HCT116 (cell line): ENCODE measurements at regions not wholly inside any gene's neighbourhood (a gene's known extent, or its start where the extent isn't known, plus 50 kb on each side); places are given as distances from the start of the nearest gene placed in this dataset.

Source experiments
- ATAC-seq: fragments of 200-7000 bp; cut with Tn5 transposase; 2 replicates; pipeline ENCODE4 v1.9.1; 2020; ENCODE audit warnings: mild to moderate bottlenecking, moderate library complexity
- BruUV-seq: library from RNA; stranded (reverse); fragments of 400-500 nt; replicated peaks from 2 replicates; lab custom pipeline; 2021; lab: Mats Ljungman, UMichigan
- CTCF ChIA-PET: fragments of 300-600 bp; sonication (Branson Sonifier 250); formaldehyde crosslinking; loops from one replicate; lab custom pipeline; 2021; ENCODE audit warnings: antibody characterized with exemption; lab: Charles Lee
- POLR2A ChIA-PET: fragments of 300-600, 350-600 bp; sonication (Branson Sonifier 250); formaldehyde crosslinking; loops from one replicate; lab custom pipeline; 2021; ENCODE audit warnings: antibody characterized with exemption; lab: Charles Lee
- RAD21 ChIA-PET, 2 experiments: fragments of 300-600 bp; sonication (Branson Sonifier 250); formaldehyde crosslinking; loops; one replicate each; lab custom pipeline; 2023; ENCODE audit warnings: low total read pairs in 2 of 2; ENCODE audit not compliant: uncharacterized antibody in 2 of 2, unreplicated experiment in 2 of 2, low non-redundant PET in 1 of 2; lab: Charles Lee
- DNase-seq: peaks from one replicate; pipeline ENCODE4 v3.0.0-alpha.2; 2010; ENCODE audit warnings: low read depth, low spot score
- H2AFZ ChIP-seq: fragments of 200-600 bp; shearing (Covaris generic), sonication (generic); 2 replicates; pipeline ENCODE4 v1.6.1; 2017; ENCODE audit warnings: low read depth, mixed run types, mixed read lengths, antibody characterized with exemption, low read length; ENCODE audit not compliant: poor library complexity, severe bottlenecking
- H3K27ac ChIP-seq: 2 replicates; pipeline ENCODE4 v1.5.1; 2012; ENCODE audit warnings: low read depth, low read length
- H3K27me3 ChIP-seq: fragments of 200-600 bp; sonication (generic); 2 replicates; pipeline ENCODE4 v1.6.1; 2016; ENCODE audit warnings: mixed run types, low read length, mixed read lengths; ENCODE audit not compliant: insufficient read depth
- H3K36me3 ChIP-seq, 2 experiments: fragments of 200-500 bp in 1 of 2; fragments of 200-600 bp in 1 of 2; sonication (Bioruptor generic) in 1 of 2; sonication (generic) in 1 of 2; 2 replicates each; pipeline versions ENCODE4 v1.5.1 to v1.6.1; 2014 to 2016; ENCODE audit warnings: low read length in 2 of 2, inconsistent platforms in 1 of 2, mixed read lengths in 1 of 2, mixed run types in 1 of 2; ENCODE audit not compliant: insufficient read depth in 2 of 2, control insufficient read depth in 1 of 2
- H3K4me1 ChIP-seq, 2 experiments: fragments of 200-600 bp in 1 of 2; sonication (generic) in 1 of 2; 2 replicates each; pipeline versions ENCODE4 v1.5.1 to v1.6.1; 2012 to 2017; ENCODE audit warnings: low read length in 2 of 2, inconsistent platforms in 1 of 2, mild to moderate bottlenecking in 1 of 2, mixed read lengths in 1 of 2, mixed run types in 1 of 2, moderate library complexity in 1 of 2; ENCODE audit not compliant: insufficient read depth in 2 of 2, control insufficient read depth in 1 of 2
- H3K4me2 ChIP-seq: fragments of 200-600 bp; sonication (generic); 2 replicates; pipeline ENCODE4 v1.6.1; 2017; ENCODE audit warnings: mixed run types, low read length, mixed read lengths
- H3K4me3 ChIP-seq, 2 experiments: fragments of 200-600 bp in 1 of 2; sonication (generic) in 1 of 2; replicated peaks in 1 of 2; 2 replicates each; pipeline ENCODE4 v1.5.1; 2011 to 2016; ENCODE audit warnings: low read length in 2 of 2, control low read depth in 1 of 2, low read depth in 1 of 2, mild to moderate bottlenecking in 1 of 2, mixed read lengths in 1 of 2, mixed run types in 1 of 2
- H3K79me2 ChIP-seq: fragments of 200-600 bp; sonication (generic); 2 replicates; pipeline ENCODE4 v1.6.1; 2017; ENCODE audit warnings: mild to moderate bottlenecking, mixed run types, low read length, moderate library complexity, mixed read lengths; ENCODE audit not compliant: insufficient read depth
- H3K9ac ChIP-seq: fragments of 200-600 bp; sonication (generic); 2 replicates; pipeline ENCODE4 v1.6.1; 2016; ENCODE audit warnings: low read length, mixed read lengths
- H3K9me2 ChIP-seq: fragments of 200-600 bp; sonication (generic), shearing (Covaris generic); 2 replicates; pipeline ENCODE4 v1.6.1; 2017; ENCODE audit warnings: mixed run types, mild to moderate bottlenecking, moderate library complexity; ENCODE audit not compliant: insufficient read depth
- H3K9me3 ChIP-seq, 2 experiments: fragments of 200-500 bp in 1 of 2; fragments of 200-600 bp in 1 of 2; sonication (Bioruptor generic) in 1 of 2; sonication (generic) in 1 of 2; 2 replicates each; pipeline ENCODE4 v1.6.1; 2014 to 2017; ENCODE audit warnings: low read length in 2 of 2, mixed read lengths in 2 of 2, inconsistent platforms in 1 of 2, low read depth in 1 of 2, mild to moderate bottlenecking in 1 of 2, mixed run types in 1 of 2, moderate library complexity in 1 of 2; ENCODE audit not compliant: control insufficient read depth in 1 of 2, insufficient read depth in 1 of 2
- H4K20me1 ChIP-seq: fragments of 200-600 bp; sonication (generic), shearing (Covaris generic); 2 replicates; pipeline ENCODE4 v1.6.1; 2017; ENCODE audit warnings: mixed run types, mild to moderate bottlenecking, moderate library complexity; ENCODE audit not compliant: insufficient read depth
- ATF3 ChIP-seq: IDR thresholded peaks from 2 replicates; pipeline ENCODE4 v1.6.1; 2012
- CBX3 ChIP-seq: IDR thresholded peaks from 2 replicates; pipeline ENCODE4 v1.6.1; 2012; ENCODE audit warnings: low read depth
- EGR1 ChIP-seq: IDR thresholded peaks from 2 replicates; pipeline ENCODE4 v1.6.1; 2012; ENCODE audit warnings: low read depth
- ELF1 ChIP-seq: IDR thresholded peaks from 2 replicates; pipeline ENCODE4 v1.6.1; 2012; ENCODE audit warnings: low read depth, borderline replicate concordance
- EZH2phosphoT487 ChIP-seq: fragments of 200-600 bp; IDR thresholded peaks from 2 replicates; pipeline ENCODE4 v1.6.1; 2018; ENCODE audit warnings: antibody characterized with exemption, borderline replicate concordance
- MAX ChIP-seq: IDR thresholded peaks from 2 replicates; pipeline ENCODE4 v1.6.1; 2012
- RAD21 ChIP-seq: IDR thresholded peaks from 2 replicates; pipeline ENCODE4 v1.6.1; 2012; ENCODE audit warnings: low read depth, mild to moderate bottlenecking
- SIN3A ChIP-seq: IDR thresholded peaks from 2 replicates; pipeline ENCODE4 v1.6.1; 2012; ENCODE audit warnings: low read depth
- SP1 ChIP-seq: IDR thresholded peaks from 2 replicates; pipeline ENCODE4 v1.6.1; 2012; ENCODE audit warnings: low read depth
- SRF ChIP-seq: IDR thresholded peaks from 2 replicates; pipeline ENCODE4 v1.6.1; 2012; ENCODE audit warnings: low read depth
- TCF7L2 ChIP-seq: IDR thresholded peaks from 2 replicates; pipeline ENCODE4 v1.7.0; 2011; ENCODE audit warnings: borderline replicate concordance, inconsistent platforms; ENCODE audit not compliant: insufficient read depth, insufficient read length; ENCODE audit errors: extremely low read depth
- ZFX ChIP-seq: fragments of 450-650 bp; IDR thresholded peaks from 2 replicates; pipeline ENCODE4 v1.6.1; 2017
- intact Hi-C: fragments of 100-400 bp; cut with micrococcal nuclease; formaldehyde crosslinking; loops from 2 replicates; pipeline ENCODE4 v1.10.0; 2022
- TF ChIP-seq, protein P1 (sequence below), 3 experiments: fragments of 200-600 bp in 1 of 3; sonication (generic) in 1 of 3; IDR thresholded peaks in 2 of 3; conservative IDR thresholded peaks in 1 of 3; 2 replicates each; pipeline ENCODE4 v1.5.1; 2012 to 2017; ENCODE audit warnings: low read depth in 2 of 3, low read length in 2 of 3, antibody characterized with exemption in 1 of 3, borderline replicate concordance in 1 of 3, control low read depth in 1 of 3, mild to moderate bottlenecking in 1 of 3, mixed read lengths in 1 of 3, mixed run types in 1 of 3, moderate library complexity in 1 of 3; ENCODE audit not compliant: insufficient read depth in 1 of 3

DNA sequence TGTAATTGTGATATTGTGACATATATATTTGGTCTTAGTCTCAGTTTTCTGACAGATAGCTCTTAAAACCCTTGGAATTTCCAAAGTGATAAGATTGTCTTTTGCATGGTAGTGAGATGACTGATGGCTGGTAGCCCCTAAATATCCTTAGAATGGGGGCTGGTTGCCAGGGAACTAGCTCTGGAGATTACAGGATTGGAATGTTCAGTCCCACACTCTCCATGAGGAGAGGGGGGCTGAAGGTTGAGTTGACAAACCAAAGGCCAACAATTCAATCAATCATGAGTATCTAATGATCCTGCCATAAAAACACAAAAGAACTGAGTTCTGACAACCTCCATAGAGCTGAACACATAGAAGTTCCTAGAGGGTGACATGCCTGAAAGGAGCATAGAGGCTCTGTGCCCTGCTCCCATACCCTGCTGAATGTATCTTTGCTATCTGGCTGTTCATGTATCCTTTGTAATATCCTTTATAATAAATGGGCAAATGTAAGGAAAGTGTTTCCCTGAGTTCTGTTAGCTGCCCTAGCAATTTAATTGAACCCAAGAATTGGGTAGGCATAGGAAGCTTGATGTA, 1680.3 kb upstream of the PIK3C3 start:
- Histone ChIP-seq H3K4me2 (no peak overlapping the region), H2AFZ (no peak overlapping the region), H3K9ac (no peak overlapping the region), H4K20me1 (no peaks in the 10 kb centered on the region), H3K4me1 (no peaks in the 10 kb centered on the region), H3K27me3 (no peaks in the 10 kb centered on the region), H3K9me2 (no peaks in the 10 kb centered on the region), H3K36me3 (no peaks in the 10 kb centered on the region), H3K4me3 (no peak overlapping the region), H3K79me2 (no peaks in the 10 kb centered on the region), H3K27ac (no peak overlapping the region), H3K9me3 (peaks cover 0 to 5% of the 10 kb centered on the region in 2 experiments; a peak in 1 of 4 replicates)
- DNase-seq (no peak), ATAC-seq (no peak)
- intact Hi-C loops, result no loop called here
- ChIA-PET CTCF (no interaction called here), RAD21 (no interaction called here), POLR2A (no interaction called here)
- no TSS peak for BruUV-seq
- TF ChIP-seq ZFX, result no peak
- no peak for TF ChIP-seq SRF
- TF ChIP-seq CBX3, result no peak
- TF ChIP-seq ATF3, result no peak
- no peak for TF ChIP-seq SIN3A
- TF ChIP-seq ELF1, result no peak
- no peak for TF ChIP-seq SP1
- TF ChIP-seq RAD21, result no peak
- TF ChIP-seq TCF7L2, result no peak
- TF ChIP-seq, protein P1, sequence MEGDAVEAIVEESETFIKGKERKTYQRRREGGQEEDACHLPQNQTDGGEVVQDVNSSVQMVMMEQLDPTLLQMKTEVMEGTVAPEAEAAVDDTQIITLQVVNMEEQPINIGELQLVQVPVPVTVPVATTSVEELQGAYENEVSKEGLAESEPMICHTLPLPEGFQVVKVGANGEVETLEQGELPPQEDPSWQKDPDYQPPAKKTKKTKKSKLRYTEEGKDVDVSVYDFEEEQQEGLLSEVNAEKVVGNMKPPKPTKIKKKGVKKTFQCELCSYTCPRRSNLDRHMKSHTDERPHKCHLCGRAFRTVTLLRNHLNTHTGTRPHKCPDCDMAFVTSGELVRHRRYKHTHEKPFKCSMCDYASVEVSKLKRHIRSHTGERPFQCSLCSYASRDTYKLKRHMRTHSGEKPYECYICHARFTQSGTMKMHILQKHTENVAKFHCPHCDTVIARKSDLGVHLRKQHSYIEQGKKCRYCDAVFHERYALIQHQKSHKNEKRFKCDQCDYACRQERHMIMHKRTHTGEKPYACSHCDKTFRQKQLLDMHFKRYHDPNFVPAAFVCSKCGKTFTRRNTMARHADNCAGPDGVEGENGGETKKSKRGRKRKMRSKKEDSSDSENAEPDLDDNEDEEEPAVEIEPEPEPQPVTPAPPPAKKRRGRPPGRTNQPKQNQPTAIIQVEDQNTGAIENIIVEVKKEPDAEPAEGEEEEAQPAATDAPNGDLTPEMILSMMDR (IDR thresholded peaks at IDR 0.05 in 2 of 3, conservative IDR thresholded peaks at IDR 0.05 in 1 of 3; ENCODE audit: borderline replicate concordance in 1 of 3, insufficient read depth in 1 of 3, low read depth in 2 of 3, low read length in 2 of 3), result no peak
- TF ChIP-seq EGR1, result no peak
- TF ChIP-seq MAX, result no peak
- no peak for TF ChIP-seq EZH2phosphoT487
